Osteoblast (primary cell): ENCODE measurements at regions not wholly inside any gene's neighbourhood (a gene's known extent, or its start where the extent isn't known, plus 50 kb on each side); places are given as distances from the start of the nearest gene placed in this dataset.

ENCODE experiments used
- DNase-seq: peaks from one replicate; pipeline ENCODE4 v3.0.0; 2011; ENCODE audit warnings: low spot score, mixed read lengths; ENCODE audit not compliant: insufficient read length; ENCODE audit errors: missing footprints
- H2AFZ ChIP-seq: 2 replicates; pipeline ENCODE4 v1.6.0; 2011; ENCODE audit warnings: mild to moderate bottlenecking, low read length
- H3K27ac ChIP-seq: 2 replicates; pipeline ENCODE4 v1.5.1; 2011; ENCODE audit warnings: mild to moderate bottlenecking, low read depth, low read length, moderate library complexity
- H3K27me3 ChIP-seq: 2 replicates; pipeline ENCODE4 v1.6.0; 2012; ENCODE audit warnings: mild to moderate bottlenecking, control low read depth, inconsistent platforms, low read length, moderate library complexity; ENCODE audit not compliant: insufficient read depth
- H3K36me3 ChIP-seq: 2 replicates; pipeline ENCODE4 v1.5.1; 2011; ENCODE audit warnings: mild to moderate bottlenecking, low read length, control low read depth, moderate library complexity; ENCODE audit not compliant: insufficient read depth
- H3K4me1 ChIP-seq: 2 replicates; pipeline ENCODE4 v1.5.1; 2011; ENCODE audit warnings: mild to moderate bottlenecking, low read length, control low read depth, moderate library complexity; ENCODE audit not compliant: insufficient read depth
- H3K4me2 ChIP-seq: 2 replicates; pipeline ENCODE4 v1.6.0; 2011; ENCODE audit warnings: mild to moderate bottlenecking, low read length; ENCODE audit not compliant: insufficient read depth
- H3K4me3 ChIP-seq: fragments of 200-600 bp; sonication (generic); 3 replicates; pipeline ENCODE4 v1.5.1; 2012; ENCODE audit warnings: mild to moderate bottlenecking, low read length, inconsistent platforms; ENCODE audit not compliant: insufficient read depth
- H3K79me2 ChIP-seq: 2 replicates; pipeline ENCODE4 v1.6.0; 2012; ENCODE audit warnings: mild to moderate bottlenecking, low read length, control low read depth, inconsistent platforms; ENCODE audit not compliant: insufficient read depth
- H3K9me3 ChIP-seq: 2 replicates; pipeline ENCODE4 v1.5.1; 2011; ENCODE audit warnings: low read depth, low read length, control low read depth
- H4K20me1 ChIP-seq: 2 replicates; pipeline ENCODE4 v1.6.0; 2012; ENCODE audit warnings: mild to moderate bottlenecking, low read length, control low read depth; ENCODE audit not compliant: insufficient read depth
- TF ChIP-seq, protein P1 (sequence below): IDR thresholded peaks from 2 replicates; pipeline ENCODE4 v1.5.1; 2011; ENCODE audit warnings: mild to moderate bottlenecking, low read depth, low read length, moderate library complexity; ENCODE audit errors: extremely low read depth

DNA sequence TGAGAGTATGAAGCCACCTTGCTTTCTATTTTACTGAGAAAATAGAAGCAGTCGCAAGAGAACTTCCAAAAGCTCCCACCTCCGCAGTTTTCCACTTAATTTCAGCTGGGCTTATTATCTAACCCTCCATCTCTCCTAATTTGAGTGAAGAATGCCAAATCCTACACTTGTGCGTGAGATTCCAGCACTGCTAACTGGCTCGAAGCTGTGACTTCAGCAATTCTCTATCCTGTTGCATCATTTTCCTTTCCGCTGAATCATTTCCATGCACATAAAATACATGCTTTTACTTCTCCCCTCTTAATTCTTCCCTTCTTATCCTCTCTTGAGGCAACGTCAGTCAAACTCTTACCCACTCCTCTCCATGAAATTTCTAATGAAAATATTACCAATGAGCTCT is 189.5 kb downstream of the GASK1B start:
- H3K9me3 ChIP-seq, result no peaks in the 10 kb centered on the region
- H3K36me3 ChIP-seq, result no peaks in the 10 kb centered on the region
- H3K79me2 ChIP-seq, result no peaks in the 10 kb centered on the region
- H2AFZ ChIP-seq, result peak overlapping the region; percentile 6
- no peak overlapping the region for H3K4me2 ChIP-seq
- TF ChIP-seq, protein P1, sequence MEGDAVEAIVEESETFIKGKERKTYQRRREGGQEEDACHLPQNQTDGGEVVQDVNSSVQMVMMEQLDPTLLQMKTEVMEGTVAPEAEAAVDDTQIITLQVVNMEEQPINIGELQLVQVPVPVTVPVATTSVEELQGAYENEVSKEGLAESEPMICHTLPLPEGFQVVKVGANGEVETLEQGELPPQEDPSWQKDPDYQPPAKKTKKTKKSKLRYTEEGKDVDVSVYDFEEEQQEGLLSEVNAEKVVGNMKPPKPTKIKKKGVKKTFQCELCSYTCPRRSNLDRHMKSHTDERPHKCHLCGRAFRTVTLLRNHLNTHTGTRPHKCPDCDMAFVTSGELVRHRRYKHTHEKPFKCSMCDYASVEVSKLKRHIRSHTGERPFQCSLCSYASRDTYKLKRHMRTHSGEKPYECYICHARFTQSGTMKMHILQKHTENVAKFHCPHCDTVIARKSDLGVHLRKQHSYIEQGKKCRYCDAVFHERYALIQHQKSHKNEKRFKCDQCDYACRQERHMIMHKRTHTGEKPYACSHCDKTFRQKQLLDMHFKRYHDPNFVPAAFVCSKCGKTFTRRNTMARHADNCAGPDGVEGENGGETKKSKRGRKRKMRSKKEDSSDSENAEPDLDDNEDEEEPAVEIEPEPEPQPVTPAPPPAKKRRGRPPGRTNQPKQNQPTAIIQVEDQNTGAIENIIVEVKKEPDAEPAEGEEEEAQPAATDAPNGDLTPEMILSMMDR, result no peak
- no peaks in the 10 kb centered on the region for H3K27me3 ChIP-seq
- no peaks in the 10 kb centered on the region for H3K4me1 ChIP-seq
- H3K27ac ChIP-seq, result no peak overlapping the region
- H4K20me1 ChIP-seq, result no peaks in the 10 kb centered on the region
- H3K4me3 ChIP-seq, result no peak overlapping the region
- no peak for DNase-seq

DNA sequence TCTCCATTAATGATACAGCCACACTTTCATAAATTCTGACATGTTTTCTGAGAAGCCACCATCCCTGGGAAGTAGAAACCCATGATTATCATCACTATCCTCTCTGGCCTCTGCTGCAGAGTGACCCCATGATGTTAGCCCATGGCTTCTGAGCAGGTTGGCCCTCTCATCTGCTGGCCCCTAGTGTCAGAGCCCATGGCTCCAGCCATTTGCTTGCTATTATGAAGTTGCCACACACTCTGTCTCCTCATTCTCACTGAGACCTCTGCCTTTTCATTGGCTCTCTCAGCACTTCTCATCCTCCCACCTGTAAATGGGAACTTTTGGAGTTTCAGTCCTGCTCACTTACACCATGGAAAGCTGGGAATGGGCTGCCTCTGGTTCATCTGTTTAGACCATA is 192.7 kb downstream of the GASK1B start:
- Histone ChIP-seq H3K9me3 (no peaks in the 10 kb centered on the region), H3K27ac (no peak overlapping the region), H4K20me1 (no peaks in the 10 kb centered on the region), H3K4me2 (no peak overlapping the region), H3K4me3 (no peak overlapping the region), H3K36me3 (no peaks in the 10 kb centered on the region), H3K27me3 (no peaks in the 10 kb centered on the region), H3K4me1 (no peaks in the 10 kb centered on the region), H3K79me2 (no peaks in the 10 kb centered on the region), H2AFZ (no peak overlapping the region)
- TF ChIP-seq, protein P1, result no peak
- no peak for DNase-seq

DNA sequence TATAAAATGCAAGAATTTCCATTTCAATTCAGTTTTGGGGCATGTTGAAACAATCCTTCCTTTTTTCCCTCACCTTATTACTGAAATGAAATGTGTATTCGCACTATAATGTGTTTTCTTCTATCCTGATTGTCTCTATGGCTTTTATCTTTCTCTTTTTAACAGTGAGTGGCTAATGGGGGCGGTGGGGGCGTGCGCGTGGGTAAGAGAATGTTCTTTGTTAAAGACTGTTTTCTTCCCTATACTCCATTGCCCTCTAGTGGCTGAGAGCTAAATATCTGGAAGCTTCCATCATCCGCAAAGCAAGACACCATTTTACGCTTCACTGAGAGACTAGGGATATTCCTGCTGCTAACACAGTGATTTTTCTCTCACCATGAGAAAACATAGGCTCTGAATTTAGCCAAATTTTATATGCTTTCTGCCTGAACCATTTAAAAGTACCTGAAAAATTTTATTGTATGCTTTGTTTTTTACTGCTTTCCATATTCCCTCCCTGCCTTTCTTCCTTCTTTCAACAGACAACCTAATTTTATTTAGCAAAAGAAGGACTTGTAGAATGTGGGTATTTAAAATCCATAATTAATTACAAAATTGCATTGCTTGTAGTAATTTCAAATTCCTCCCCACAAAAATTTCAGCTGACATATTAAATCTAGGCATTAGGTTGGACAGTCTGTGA is 194.0 kb downstream of the GASK1B start:
- TF ChIP-seq, protein P1, result peak; percentile 89
- no peak overlapping the region for H3K27ac ChIP-seq
- no peaks in the 10 kb centered on the region for H3K27me3 ChIP-seq
- H3K4me2 ChIP-seq, result peak overlapping the region; percentile 83
- H3K79me2 ChIP-seq, result no peaks in the 10 kb centered on the region
- no peaks in the 10 kb centered on the region for H3K36me3 ChIP-seq
- peak; percentile 51 for DNase-seq
- peak overlapping the region; percentile 72 for H2AFZ ChIP-seq
- H3K4me3 ChIP-seq, result peak overlapping the region; percentile 46
- no peaks in the 10 kb centered on the region for H3K4me1 ChIP-seq
- no peaks in the 10 kb centered on the region for H3K9me3 ChIP-seq
- no peaks in the 10 kb centered on the region for H4K20me1 ChIP-seq

DNA sequence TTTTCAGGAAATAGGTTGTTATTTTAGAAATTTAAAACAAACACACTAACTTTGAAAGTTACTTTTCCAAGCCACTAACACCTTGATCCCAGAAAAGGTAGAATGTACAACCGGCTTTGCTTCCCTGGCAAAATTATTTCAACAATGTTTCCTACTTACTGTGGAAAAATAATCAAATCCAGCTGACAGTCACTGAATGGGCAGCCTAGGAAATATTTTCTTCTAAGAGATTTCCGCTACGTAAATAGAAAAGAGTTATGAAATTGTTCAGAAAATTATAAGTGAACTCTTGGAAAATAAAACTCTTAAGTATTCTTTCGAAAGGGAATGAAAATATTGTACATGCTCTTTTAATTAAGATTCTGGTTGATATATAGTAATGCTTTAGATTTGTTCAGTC is 195.7 kb downstream of the GASK1B start:
- TF ChIP-seq, protein P1, result no peak
- H3K9me3 ChIP-seq, result no peaks in the 10 kb centered on the region
- no peaks in the 10 kb centered on the region for H4K20me1 ChIP-seq
- no peaks in the 10 kb centered on the region for H3K36me3 ChIP-seq
- no peaks in the 10 kb centered on the region for H3K27me3 ChIP-seq
- no peak overlapping the region for H3K4me3 ChIP-seq
- no peak overlapping the region for H2AFZ ChIP-seq
- no peaks in the 10 kb centered on the region for H3K4me1 ChIP-seq
- H3K79me2 ChIP-seq, result no peaks in the 10 kb centered on the region
- H3K4me2 ChIP-seq, result no peak overlapping the region
- H3K27ac ChIP-seq, result no peak overlapping the region
- DNase-seq, result no peak
